H9 (cell line): ENCODE measurements at regions not wholly inside any gene's neighbourhood (a gene's known extent, or its start where the extent isn't known, plus 50 kb on each side); places are given as distances from the start of the nearest gene placed in this dataset.

Experiments
- DNase-seq: peaks from one replicate; pipeline ENCODE4 v3.0.0-alpha.2; 2017
- H2AFZ ChIP-seq: one replicate; pipeline ENCODE4 v1.6.1; 2013; ENCODE audit warnings: mild to moderate bottlenecking, low read length, control low read depth, moderate library complexity
- H2AK5ac ChIP-seq: 2 replicates; pipeline ENCODE4 v1.6.1; 2013; ENCODE audit warnings: low read length, control low read depth, mixed read lengths; ENCODE audit not compliant: insufficient read length
- H2BK120ac ChIP-seq: one replicate; pipeline ENCODE4 v1.6.1; 2013; ENCODE audit warnings: low read depth, mild to moderate bottlenecking, low read length, control low read depth, inconsistent platforms; ENCODE audit not compliant: poor library complexity, severe bottlenecking
- H2BK12ac ChIP-seq: 2 replicates; pipeline ENCODE4 v1.6.1; 2013; ENCODE audit warnings: low read length, control low read depth, mixed read lengths, low read depth; ENCODE audit not compliant: insufficient read length
- H2BK15ac ChIP-seq: 2 replicates; pipeline ENCODE4 v1.6.1; 2013; ENCODE audit warnings: low read depth, low read length, control low read depth
- H2BK20ac ChIP-seq: one replicate; pipeline ENCODE4 v1.6.1; 2013; ENCODE audit warnings: low read depth, mild to moderate bottlenecking, low read length, control low read depth, inconsistent platforms; ENCODE audit not compliant: poor library complexity, severe bottlenecking
- H2BK5ac ChIP-seq: 2 replicates; pipeline ENCODE4 v1.6.1; 2013; ENCODE audit warnings: low read length, control low read depth, mixed read lengths; ENCODE audit not compliant: insufficient read length
- H3K14ac ChIP-seq: 2 replicates; pipeline ENCODE4 v1.6.1; 2013; ENCODE audit warnings: low read length, control low read depth; ENCODE audit not compliant: insufficient read depth
- H3K18ac ChIP-seq: 2 replicates; pipeline ENCODE4 v1.6.1; 2013; ENCODE audit warnings: low read depth, mild to moderate bottlenecking, mixed read lengths, low read length, control low read depth; ENCODE audit not compliant: insufficient read length
- H3K23ac ChIP-seq: 2 replicates; pipeline ENCODE4 v1.6.1; 2013; ENCODE audit warnings: low read length, control low read depth, mixed read lengths, low read depth; ENCODE audit not compliant: insufficient read length
- H3K23me2 ChIP-seq: 2 replicates; pipeline ENCODE4 v1.6.1; 2013; ENCODE audit warnings: low read depth, mild to moderate bottlenecking, mixed read lengths, low read length, control low read depth; ENCODE audit not compliant: insufficient read length, poor library complexity, severe bottlenecking
- H3K27ac ChIP-seq: 2 replicates; pipeline ENCODE4 v1.5.1; 2013; ENCODE audit warnings: low read length, control low read depth, mixed read lengths, low read depth; ENCODE audit not compliant: insufficient read length
- H3K27me3 ChIP-seq: 2 replicates; pipeline ENCODE4 v1.6.1; 2013; ENCODE audit warnings: low read length, control low read depth, inconsistent platforms; ENCODE audit not compliant: insufficient read depth
- H3K4ac ChIP-seq: 2 replicates; pipeline ENCODE4 v1.6.1; 2013; ENCODE audit warnings: low read depth, mild to moderate bottlenecking, control low read depth, inconsistent platforms, low read length, moderate library complexity
- H3K4me1 ChIP-seq: 2 replicates; pipeline ENCODE4 v1.6.1; 2013; ENCODE audit warnings: low read length, control low read depth, inconsistent platforms; ENCODE audit not compliant: insufficient read depth
- H3K4me2 ChIP-seq: 2 replicates; pipeline ENCODE4 v1.6.1; 2013; ENCODE audit warnings: low read length, control low read depth, mixed read lengths; ENCODE audit not compliant: insufficient read length, insufficient read depth
- H3K56ac ChIP-seq: 2 replicates; pipeline ENCODE4 v1.6.1; 2013; ENCODE audit warnings: low read depth, mild to moderate bottlenecking, mixed read lengths, low read length, control low read depth; ENCODE audit not compliant: insufficient read length
- H3K79me1 ChIP-seq: 2 replicates; pipeline ENCODE4 v1.6.1; 2013; ENCODE audit warnings: low read depth, mild to moderate bottlenecking, moderate library complexity, low read length, control low read depth, inconsistent platforms; ENCODE audit not compliant: insufficient read depth, poor library complexity, severe bottlenecking
- H3K79me2 ChIP-seq: 2 replicates; pipeline ENCODE4 v1.6.1; 2013; ENCODE audit warnings: low read length, control low read depth, inconsistent platforms; ENCODE audit not compliant: insufficient read depth
- H3K9ac ChIP-seq: 2 replicates; pipeline ENCODE4 v1.6.1; 2013; ENCODE audit warnings: low read length, control low read depth, mixed read lengths; ENCODE audit not compliant: insufficient read length; ENCODE audit errors: extremely low read depth
- H3K9me3 ChIP-seq: one replicate; pipeline ENCODE4 v1.6.1; 2013; ENCODE audit warnings: low read depth, low read length, inconsistent platforms; ENCODE audit not compliant: control insufficient read depth
- H3T11ph ChIP-seq: one replicate; pipeline ENCODE4 v1.6.1; 2013; ENCODE audit warnings: mild to moderate bottlenecking, low read length, control low read depth, inconsistent platforms
- H4K20me1 ChIP-seq: one replicate; pipeline ENCODE4 v1.6.1; 2013; ENCODE audit not compliant: control insufficient read depth, insufficient read length, insufficient read depth
- H4K5ac ChIP-seq: 2 replicates; pipeline ENCODE4 v1.6.1; 2013; ENCODE audit warnings: low read depth, mild to moderate bottlenecking, mixed read lengths, low read length, control low read depth; ENCODE audit not compliant: insufficient read length
- H4K8ac ChIP-seq: replicated peaks from 2 replicates; pipeline ENCODE4 v1.6.1; 2013; ENCODE audit warnings: low read length, control low read depth, mixed read lengths, low read depth; ENCODE audit not compliant: insufficient read length
- H4K91ac ChIP-seq: 2 replicates; pipeline ENCODE4 v1.6.1; 2013; ENCODE audit warnings: low read depth, mild to moderate bottlenecking, moderate library complexity, mixed read lengths, low read length, control low read depth; ENCODE audit not compliant: insufficient read length
- H3K27ac Mint-ChIP-seq, 3 experiments: 2 replicates in 2 of 3; 3 replicates in 1 of 3; pipeline ENCODE4 v1.8.0; 2020 to 2021; ENCODE audit warnings: mixed read lengths in 3 of 3, mild to moderate bottlenecking in 1 of 3, moderate library complexity in 1 of 3
- H3K27me3 Mint-ChIP-seq: 2 replicates; pipeline ENCODE4 v1.8.0; 2021; ENCODE audit warnings: low read depth, mild to moderate bottlenecking, moderate library complexity, mixed read lengths
- H3K36me3 Mint-ChIP-seq, 3 experiments: 2 replicates in 2 of 3; 3 replicates in 1 of 3; pipeline ENCODE4 v1.8.0; 2020 to 2021; ENCODE audit warnings: low read depth in 3 of 3, mixed read lengths in 3 of 3; ENCODE audit not compliant: insufficient read depth in 1 of 3
- H3K4me1 Mint-ChIP-seq, 2 experiments: 2 replicates each; pipeline ENCODE4 v1.8.0; 2020; ENCODE audit warnings: mixed read lengths in 2 of 2
- H3K4me3 Mint-ChIP-seq, 2 experiments: 2 replicates in 1 of 2; 3 replicates in 1 of 2; pipeline ENCODE4 v1.8.0; 2020 to 2021; ENCODE audit warnings: mild to moderate bottlenecking in 2 of 2, mixed read lengths in 2 of 2, moderate library complexity in 1 of 2
- H3K9me3 Mint-ChIP-seq, 2 experiments: 2 replicates in 1 of 2; 3 replicates in 1 of 2; pipeline ENCODE4 v1.8.0; 2020; ENCODE audit warnings: mild to moderate bottlenecking in 2 of 2, mixed read lengths in 2 of 2, moderate library complexity in 1 of 2
- WGBS: extraction: QIAGEN DNeasy Blood & Tissue Kit; methylation state at CpG from one replicate; pipeline ENCODE4 v1.1.7; 2013; ENCODE audit warnings: missing lambda C conversion rate, low lambda C conversion rate, mixed read lengths; ENCODE audit not compliant: insufficient read length; ENCODE audit errors: extremely low coverage; 5-methylcytosine and 5-hydroxymethylcytosine counted together
- TF ChIP-seq, protein P1 (sequence below): fragments of 200-600 bp; sonication (generic); conservative IDR thresholded peaks from 3 replicates; pipeline ENCODE4 v1.8.0; 2021; ENCODE audit warnings: antibody characterized with exemption, mild to moderate bottlenecking

DNA sequence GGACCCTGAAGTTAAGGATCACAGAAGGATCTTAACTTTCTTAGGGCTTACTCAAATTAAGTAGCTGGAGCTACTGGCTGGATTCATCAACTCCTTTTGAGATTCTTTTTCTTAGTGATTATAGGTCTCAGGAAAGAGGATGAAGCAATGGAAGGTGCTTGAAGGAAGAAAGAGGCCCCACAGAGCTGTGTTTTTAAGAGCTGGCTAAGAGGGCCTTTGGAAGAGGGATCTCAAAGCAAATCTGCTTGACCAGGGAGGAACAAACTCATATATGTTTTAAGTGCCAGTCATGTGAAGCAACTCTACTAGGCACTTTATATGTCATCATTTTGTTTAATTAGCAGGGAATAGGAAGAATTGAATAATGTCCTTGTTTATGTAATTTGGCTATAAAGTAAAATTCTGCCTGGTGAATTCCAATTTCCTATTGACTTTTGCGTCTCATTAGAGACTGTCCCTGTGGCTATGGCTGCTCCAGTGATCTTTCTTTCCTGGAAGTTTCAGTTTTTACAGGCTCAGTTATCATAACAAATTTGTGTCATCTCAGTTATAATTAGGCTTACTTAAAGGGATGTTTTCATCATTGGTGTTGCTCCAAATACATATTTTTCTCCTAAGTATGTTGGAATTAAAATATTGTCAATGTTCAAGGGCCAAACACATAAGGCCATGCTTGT lies 222.8 kb upstream of the CITED2 start:
- peaks cover 25 to 36% of the 10 kb centered on the region in 2 experiments for H3K4me1 Mint-ChIP-seq
- Histone ChIP-seq H2BK20ac (no peak overlapping the region), H2BK5ac (no peak overlapping the region), H4K8ac (no peak overlapping the region), H3K23ac (no peak overlapping the region), H2BK12ac (no peak overlapping the region), H3K4me2 (no peak overlapping the region), H3K4ac (no peak overlapping the region), H3K27me3 (no peaks in the 10 kb centered on the region), H3K18ac (no peak overlapping the region), H4K20me1 (no peaks in the 10 kb centered on the region), H3K9me3 (no peaks in the 10 kb centered on the region), H3K79me1 (no peaks in the 10 kb centered on the region), H3K9ac (no peak overlapping the region), H4K91ac (no peak overlapping the region), H4K5ac (no peak overlapping the region), H3K79me2 (no peaks in the 10 kb centered on the region), H2BK120ac (no peak overlapping the region), H3K14ac (no peak overlapping the region), H3T11ph (no peak overlapping the region), H3K56ac (no peak overlapping the region), H2BK15ac (no peak overlapping the region), H3K27ac (no peak overlapping the region), H3K4me1 (no peaks in the 10 kb centered on the region; the same call in 1 of the 2 replicates), H2AFZ (no peak overlapping the region), H3K23me2 (no peaks in the 10 kb centered on the region), H2AK5ac (no peak overlapping the region)
- H3K27me3 Mint-ChIP-seq, result no peaks in the 10 kb centered on the region
- DNase-seq, result no peak
- TF ChIP-seq, protein P1, sequence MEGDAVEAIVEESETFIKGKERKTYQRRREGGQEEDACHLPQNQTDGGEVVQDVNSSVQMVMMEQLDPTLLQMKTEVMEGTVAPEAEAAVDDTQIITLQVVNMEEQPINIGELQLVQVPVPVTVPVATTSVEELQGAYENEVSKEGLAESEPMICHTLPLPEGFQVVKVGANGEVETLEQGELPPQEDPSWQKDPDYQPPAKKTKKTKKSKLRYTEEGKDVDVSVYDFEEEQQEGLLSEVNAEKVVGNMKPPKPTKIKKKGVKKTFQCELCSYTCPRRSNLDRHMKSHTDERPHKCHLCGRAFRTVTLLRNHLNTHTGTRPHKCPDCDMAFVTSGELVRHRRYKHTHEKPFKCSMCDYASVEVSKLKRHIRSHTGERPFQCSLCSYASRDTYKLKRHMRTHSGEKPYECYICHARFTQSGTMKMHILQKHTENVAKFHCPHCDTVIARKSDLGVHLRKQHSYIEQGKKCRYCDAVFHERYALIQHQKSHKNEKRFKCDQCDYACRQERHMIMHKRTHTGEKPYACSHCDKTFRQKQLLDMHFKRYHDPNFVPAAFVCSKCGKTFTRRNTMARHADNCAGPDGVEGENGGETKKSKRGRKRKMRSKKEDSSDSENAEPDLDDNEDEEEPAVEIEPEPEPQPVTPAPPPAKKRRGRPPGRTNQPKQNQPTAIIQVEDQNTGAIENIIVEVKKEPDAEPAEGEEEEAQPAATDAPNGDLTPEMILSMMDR, result no peak
- H3K27ac Mint-ChIP-seq, result peak overlapping the region in 2 of 3 experiments; percentile 4 to 68; a peak in 2 of 7 replicates
- H3K4me3 Mint-ChIP-seq, result no peak overlapping the region
- no peaks in the 10 kb centered on the region for H3K9me3 Mint-ChIP-seq
- WGBS, result no CpG with 5 or more reads among the region's 1 CpG
- H3K36me3 Mint-ChIP-seq, result no peaks in the 10 kb centered on the region
